Stimulated activated CD8-positive, alpha-beta memory T cell treated with anti-CD3 and anti-CD28 coated beads, Interleukin-7, amount 100 ng/mL, for 1 hour (primary cell): ENCODE measurements at regions not wholly inside any gene's neighbourhood (a gene's known extent, or its start where the extent isn't known, plus 50 kb on each side); places are given as distances from the start of the nearest gene placed in this dataset.
"Not testable (repeated sequence)": the region's sequence is repeated elsewhere in the genome, so short reads cannot be mapped to it uniquely, and the experiment has no call there.

Experiments used
- DNase-seq, 2 donors: peaks; one replicate each; pipeline ENCODE4 v3.0.0-alpha.2; 2020; ENCODE audit warnings: low read depth in 2 of 2

- not testable (repeated sequence) for DNase-seq
Observed at GRCh38 chr2:88920399-88920798, 228.9 kb downstream of the RPIA start.

- no peak for DNase-seq
Observed at GRCh38 chr2:88924533-88924932, 233.1 kb downstream of the RPIA start.

- no peak for DNase-seq
Observed at GRCh38 chr2:88925770-88926462, 234.4 kb downstream of the RPIA start.

- no peak for DNase-seq
Observed at GRCh38 chr2:88927128-88927527, 235.7 kb downstream of the RPIA start.

- DNase-seq: no peak
Observed at GRCh38 chr2:88930659-88931058, 239.2 kb downstream of the RPIA start.

- DNase-seq: no peak
Observed at GRCh38 chr2:88932686-88933085, 241.2 kb downstream of the RPIA start.

- no peak for DNase-seq
Observed at GRCh38 chr2:88933091-88933490, 241.6 kb downstream of the RPIA start.

- no peak for DNase-seq
Observed at GRCh38 chr2:88933980-88934379, 242.5 kb downstream of the RPIA start.

GRCh38 chr2:88941178-88941577 lies 249.7 kb downstream of the RPIA start:
- not testable (repeated sequence) for DNase-seq

GRCh38 chr2:88942798-88943197 lies 251.3 kb downstream of the RPIA start:
- DNase-seq: no peak

GRCh38 chr2:88949336-88949735 lies 257.9 kb downstream of the RPIA start:
- DNase-seq: no peak

- DNase-seq: no peak
Observed at GRCh38 chr2:88950010-88950409, 258.5 kb downstream of the RPIA start.

- DNase-seq: no peak
Observed at GRCh38 chr2:88955607-88956006, 264.1 kb downstream of the RPIA start.

- no peak for DNase-seq
Observed at GRCh38 chr2:88959480-88960204, 268.2 kb downstream of the RPIA start.

GRCh38 chr2:88961323-88961722 lies 269.9 kb downstream of the RPIA start:
- not testable (repeated sequence) for DNase-seq

GRCh38 chr2:88967844-88968243 lies 276.4 kb downstream of the RPIA start:
- no peak for DNase-seq

- DNase-seq: not testable (repeated sequence)
Observed at GRCh38 chr2:88978011-88978410, 286.5 kb downstream of the RPIA start.

- not testable (repeated sequence) for DNase-seq
Observed at GRCh38 chr2:88978446-88978845, 287.0 kb downstream of the RPIA start.

- not testable (repeated sequence) for DNase-seq
Observed at GRCh38 chr2:88984079-88984478, 292.6 kb downstream of the RPIA start.

- not testable (repeated sequence) for DNase-seq
Observed at GRCh38 chr2:88986721-88987330, 295.4 kb downstream of the RPIA start.

- not testable (repeated sequence) for DNase-seq
Observed at GRCh38 chr2:88988617-88989016, 297.1 kb downstream of the RPIA start.

GRCh38 chr2:88992819-88993218 lies 301.3 kb downstream of the RPIA start:
- DNase-seq: not testable (repeated sequence)

GRCh38 chr2:88994856-88995255 lies 303.4 kb downstream of the RPIA start:
- DNase-seq: not testable (repeated sequence)
